COLO668 (cell line): ENCODE measurements at regions not wholly inside any gene's neighbourhood (a gene's known extent, or its start where the extent isn't known, plus 50 kb on each side); places are given as distances from the start of the nearest gene placed in this dataset.

Experiments
- DNase-seq: peaks from one replicate; lab custom pipeline; 2025; ENCODE audit not compliant: unreplicated experiment; lab: John Stamatoyannopoulos, UW

DNA sequence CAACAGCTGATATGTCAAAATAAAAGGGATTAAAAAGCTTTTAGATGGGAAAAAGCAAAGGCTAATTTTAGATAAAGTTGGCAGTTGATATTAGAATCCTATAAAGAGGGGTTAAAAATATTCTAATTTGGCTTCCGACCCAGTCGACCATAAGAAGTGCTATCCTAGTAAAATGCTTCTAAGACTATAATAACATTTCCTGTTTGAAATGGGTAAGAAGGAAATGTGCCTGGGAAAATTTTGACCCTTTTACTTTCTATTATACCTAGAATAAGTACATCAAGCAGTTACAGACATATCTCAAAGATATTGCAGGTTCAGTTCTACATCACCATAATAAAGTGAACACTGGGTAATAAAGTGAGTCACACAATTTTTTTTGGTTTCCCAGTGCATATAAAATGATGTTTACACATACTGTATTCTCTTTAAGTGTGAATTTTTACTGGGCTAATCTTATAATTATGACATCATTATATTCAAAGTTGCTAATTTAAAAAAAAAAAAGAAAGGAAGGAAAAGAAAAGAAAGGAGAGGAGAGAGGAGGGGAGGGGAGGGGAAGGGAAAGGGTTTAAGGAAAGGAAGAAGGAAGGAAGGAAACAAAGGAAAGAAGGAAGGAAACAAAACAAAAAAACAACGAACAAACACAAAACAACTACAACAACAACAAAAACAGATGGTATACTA is 308.2 kb upstream of the NR5A2 start:
- no peak for DNase-seq

DNA sequence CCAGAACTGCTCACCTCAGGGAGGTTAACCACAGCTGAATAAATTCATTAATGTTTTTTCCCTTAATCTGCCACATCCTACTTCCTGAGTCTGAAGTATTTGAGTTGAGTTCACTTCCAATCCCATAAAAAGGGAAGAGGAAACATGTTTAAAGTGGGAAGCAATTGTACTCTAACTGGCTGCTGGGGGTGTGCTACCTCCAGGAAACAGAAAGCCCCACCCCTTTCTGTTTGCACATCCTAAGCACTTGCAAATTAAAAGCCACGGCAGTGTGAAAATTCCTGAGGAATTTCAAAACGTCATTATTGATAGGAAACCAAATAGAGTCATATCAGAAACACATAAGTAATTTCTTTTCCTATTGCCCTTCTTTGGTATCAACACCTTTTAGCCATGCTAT is 307.0 kb upstream of the NR5A2 start:
- DNase-seq: no peak

DNA sequence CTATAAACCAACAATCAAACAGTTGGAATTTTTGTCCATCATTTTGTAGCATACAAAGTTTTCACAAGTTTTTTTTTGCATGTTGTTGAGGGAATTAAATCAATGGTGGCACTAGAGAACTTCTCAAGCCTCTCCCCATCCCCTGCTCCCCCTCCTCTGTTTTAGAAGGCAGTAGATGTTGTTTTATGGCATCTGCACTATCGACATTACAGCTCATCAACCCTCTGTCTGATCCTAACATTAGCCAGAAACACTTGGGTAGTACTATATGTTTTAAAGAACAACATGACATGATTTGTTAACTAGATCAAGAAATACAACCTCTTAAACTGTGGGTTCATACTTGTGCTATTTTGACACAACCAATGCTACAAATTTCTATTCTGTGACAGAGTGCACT is 306.5 kb upstream of the NR5A2 start:
- no peak for DNase-seq

DNA sequence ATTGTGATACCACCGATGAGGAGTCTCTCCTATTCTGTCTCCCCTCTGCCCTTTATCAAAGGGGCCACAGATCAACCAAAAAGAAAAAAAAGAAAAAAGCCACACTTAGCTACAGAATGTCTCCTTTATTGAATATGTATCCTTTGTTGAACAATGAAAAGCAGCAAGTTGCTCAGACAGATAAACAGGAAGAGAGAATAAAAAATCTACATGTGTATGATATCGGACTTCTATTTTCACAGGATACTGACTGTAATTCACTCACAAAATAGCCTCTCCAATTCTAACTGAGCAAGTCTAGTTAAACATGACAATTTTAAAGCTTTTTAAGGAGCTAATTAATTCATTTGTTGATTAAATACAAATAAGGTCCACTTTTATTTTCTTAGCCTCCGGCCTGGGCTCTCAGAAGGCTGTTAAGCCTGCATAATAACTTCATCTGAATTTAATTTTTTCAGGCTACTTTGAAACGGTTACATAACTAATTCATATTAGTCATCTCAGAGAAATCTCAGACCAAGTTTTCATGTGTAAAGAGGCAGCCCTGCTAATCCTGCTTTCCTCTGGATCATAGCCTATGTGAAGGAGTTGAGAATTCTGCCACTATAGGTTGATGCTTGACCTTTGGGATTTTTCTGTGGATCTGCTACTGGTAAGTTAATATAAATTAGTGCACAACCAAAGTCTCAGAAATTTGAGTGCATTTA is 304.1 kb upstream of the NR5A2 start:
- no peak for DNase-seq

DNA sequence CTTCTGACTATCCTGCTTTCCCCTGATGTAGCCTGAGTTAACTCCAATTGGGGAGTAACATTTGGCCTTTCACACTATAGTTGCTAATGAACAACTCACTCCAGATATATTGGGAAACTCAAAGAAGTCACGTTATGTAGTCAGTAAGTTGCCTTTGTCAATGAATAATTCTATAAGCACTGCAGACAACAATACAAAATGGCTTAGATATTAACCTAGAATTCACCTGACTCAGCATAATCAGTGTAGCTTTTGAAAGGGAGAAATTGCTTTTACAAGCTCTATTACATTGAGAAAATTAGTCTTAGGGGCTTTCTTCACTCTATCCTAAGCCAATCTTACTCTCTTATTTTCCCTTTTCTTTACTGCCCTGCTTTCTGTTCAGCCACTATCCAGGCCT is 303.5 kb upstream of the NR5A2 start:
- no peak for DNase-seq

DNA sequence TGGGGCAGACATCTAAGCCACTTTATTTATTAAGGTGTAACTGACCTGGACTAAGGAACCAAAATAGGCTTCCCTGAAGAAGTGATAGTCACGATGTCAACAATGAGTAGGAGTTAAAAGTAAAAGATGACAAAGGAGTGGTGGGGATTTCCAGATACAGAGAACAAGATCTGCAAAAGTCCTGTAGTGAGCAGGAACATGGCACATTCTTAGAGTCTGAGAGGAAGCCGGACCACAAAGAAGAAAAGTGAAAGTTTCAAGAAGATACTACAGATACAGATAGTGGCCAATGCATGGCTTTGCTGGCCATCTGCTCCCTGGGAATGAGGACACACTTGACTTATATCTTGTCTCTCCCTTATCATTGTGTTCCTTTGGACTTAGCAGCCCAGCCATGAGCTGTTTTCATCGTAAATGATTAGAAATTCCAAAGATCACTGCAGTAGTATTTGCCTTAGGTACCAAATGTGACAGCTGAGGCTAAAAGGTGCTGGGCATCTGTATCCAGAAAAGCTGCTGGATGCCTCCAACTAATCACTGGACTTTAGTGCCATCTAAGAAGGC is 302.4 kb upstream of the NR5A2 start:
- DNase-seq: no peak

DNA sequence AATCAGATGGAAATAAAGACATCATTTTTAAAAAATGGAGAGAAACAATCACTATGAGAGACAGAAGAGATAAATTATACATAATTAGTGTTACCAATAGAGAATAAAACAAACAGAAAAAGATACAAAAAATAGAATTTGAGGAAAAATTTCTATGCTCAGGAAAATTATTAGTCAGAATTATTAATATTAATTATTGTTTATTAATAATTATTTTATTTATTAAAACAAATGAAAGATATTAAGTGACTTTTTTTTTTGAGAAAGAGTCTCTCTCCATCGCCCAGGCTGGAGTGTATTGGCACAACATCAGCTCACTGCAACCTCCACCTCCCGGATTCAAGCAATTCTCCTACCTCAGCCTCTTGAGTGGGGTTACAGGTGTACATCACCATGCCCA is 299.8 kb upstream of the NR5A2 start:
- no peak for DNase-seq

DNA sequence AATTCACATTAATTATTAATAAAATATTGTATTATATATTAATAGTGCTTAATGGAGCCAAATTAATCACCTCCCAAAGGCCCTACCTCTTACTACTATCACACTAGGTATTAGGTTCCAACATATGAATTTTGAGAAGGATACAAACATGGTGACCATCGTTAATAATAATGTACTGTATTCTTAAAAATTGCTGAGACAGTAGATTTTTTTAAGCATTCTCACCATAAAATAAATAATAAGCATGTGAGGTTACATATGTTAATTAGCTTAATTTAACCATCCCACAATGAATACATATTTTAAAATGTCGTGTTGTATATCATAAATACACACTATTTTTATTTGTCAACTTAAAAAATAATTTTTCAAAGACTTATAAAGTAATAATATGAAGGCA is 299.2 kb upstream of the NR5A2 start:
- no peak for DNase-seq

DNA sequence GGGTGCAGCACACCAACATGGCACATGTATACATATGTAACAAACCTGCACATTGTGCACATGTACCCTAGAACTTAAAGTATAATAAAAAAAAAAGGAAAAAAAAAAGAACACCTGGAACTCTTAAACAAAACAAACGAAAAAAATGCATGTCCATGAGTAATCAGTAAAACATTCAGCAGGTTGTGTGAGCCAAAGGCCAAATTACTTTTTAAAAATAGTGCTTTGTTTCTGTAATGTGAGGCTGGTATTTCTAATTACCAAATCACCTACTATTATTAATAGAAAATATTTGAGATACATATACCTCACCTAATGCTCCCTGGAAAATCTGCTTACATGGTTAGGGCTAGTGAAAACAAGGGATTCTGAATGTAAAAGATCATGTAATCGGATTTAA is 294.4 kb upstream of the NR5A2 start:
- no peak for DNase-seq

DNA sequence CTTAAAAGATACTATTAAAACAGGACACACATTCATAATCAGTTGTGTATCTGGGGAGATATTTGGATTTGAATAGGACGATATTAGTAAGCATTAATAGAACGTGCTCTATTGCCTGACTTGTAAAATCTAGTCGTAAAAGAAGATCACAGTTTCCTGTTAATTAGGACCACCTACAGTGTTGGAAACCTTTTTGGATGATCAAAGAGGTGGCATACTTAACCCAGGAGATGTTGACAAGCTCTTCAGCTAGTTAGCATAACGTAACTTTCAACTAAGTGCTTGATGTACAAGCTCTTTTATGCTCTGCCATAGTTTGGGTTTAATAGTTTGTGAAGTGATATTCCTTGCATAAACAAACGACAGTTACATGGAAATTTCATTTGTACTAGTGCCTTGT is 293.3 kb upstream of the NR5A2 start:
- DNase-seq: no peak

DNA sequence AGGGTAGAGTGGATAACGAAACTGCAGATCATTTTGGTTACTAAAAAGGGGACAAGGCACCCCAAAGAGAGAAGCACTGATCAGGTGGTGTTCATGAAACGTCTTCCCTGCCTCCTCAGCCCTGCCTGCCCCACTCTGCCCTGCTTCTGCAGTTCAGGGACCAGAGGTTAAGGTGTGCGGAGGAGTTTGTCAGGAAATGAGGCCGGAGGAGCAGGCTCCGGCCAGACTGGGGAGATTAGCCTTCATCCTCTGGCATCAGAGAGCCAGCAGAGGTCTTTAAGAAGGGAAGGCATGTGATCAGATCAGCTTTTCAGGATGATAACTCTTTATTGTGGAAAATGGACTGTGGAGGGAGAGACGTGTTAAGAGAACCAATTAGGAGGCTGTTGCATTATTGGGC is 291.9 kb upstream of the NR5A2 start:
- no peak for DNase-seq

DNA sequence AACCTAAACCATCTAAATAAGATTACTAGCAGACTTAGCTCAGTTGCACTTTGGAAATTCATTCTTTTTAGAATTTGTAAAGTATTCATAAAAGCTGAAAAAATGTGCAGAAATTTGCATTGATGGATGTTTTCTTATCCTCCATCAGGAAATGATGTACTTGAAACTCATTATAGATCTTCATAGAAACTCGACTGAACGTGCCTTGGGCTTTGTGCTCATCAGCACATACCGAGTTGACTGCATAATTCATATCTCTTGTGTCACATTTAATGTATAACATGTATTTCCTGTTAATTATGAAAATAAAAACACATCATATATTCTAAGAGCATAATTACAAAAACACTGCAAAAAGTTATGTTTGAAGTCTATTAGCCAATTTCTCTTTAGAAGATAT is 290.9 kb upstream of the NR5A2 start:
- no peak for DNase-seq

DNA sequence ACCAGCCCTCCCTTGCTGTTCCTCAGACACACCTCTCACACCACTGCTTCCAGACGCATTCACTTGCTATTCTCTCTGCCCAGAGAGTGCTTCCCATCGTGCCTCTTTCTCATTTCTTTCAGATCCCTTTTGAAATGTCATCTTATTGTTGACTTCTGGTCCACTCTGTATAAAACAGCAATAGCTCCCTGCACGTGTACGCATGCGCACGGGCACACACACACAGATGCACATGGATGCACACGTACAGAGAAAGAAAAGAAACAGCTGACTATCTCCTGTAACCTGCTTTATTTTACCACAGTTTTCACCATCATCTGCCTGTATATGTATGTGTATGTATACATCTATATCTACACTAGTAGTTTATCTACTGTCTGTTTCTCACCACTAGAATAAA is 285.9 kb upstream of the NR5A2 start:
- DNase-seq: no peak

DNA sequence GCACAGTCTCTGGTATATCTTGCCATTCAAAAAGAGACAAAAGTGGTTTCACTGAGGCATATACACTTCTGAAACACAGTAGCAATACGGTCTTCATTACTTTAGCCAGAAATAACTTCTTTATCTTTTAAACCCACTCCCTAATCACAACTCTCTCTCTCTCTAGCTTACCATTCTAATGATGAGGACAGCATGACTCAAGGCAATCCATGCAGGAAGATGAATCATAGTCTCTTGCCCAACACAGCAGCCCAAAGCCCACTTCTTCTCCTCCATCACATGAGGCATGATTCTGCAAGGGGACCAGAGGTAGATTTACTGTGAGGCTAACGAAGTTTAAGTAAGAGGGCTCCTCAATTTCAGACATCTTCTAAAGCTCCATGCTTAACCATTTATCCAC is 285.0 kb upstream of the NR5A2 start:
- no peak for DNase-seq

DNA sequence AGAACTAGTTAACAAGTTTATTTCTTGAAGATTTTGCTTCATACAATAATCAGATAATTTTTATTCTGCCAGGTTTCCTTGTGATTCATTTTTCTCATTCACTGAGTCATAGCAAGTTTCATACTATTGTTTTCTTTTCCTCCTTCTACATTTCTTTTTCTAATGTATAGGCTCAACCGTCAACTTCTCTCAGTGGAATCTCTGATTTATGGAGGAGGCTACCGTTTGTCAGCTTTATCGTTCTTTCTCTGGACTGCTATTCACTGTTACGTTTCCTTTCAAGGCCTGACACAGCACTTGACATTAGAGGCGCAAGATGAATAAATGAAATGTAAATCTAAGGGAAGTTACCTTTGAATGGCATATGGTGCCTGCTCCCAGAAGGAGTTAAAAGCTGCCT is 284.3 kb upstream of the NR5A2 start:
- no peak for DNase-seq

DNA sequence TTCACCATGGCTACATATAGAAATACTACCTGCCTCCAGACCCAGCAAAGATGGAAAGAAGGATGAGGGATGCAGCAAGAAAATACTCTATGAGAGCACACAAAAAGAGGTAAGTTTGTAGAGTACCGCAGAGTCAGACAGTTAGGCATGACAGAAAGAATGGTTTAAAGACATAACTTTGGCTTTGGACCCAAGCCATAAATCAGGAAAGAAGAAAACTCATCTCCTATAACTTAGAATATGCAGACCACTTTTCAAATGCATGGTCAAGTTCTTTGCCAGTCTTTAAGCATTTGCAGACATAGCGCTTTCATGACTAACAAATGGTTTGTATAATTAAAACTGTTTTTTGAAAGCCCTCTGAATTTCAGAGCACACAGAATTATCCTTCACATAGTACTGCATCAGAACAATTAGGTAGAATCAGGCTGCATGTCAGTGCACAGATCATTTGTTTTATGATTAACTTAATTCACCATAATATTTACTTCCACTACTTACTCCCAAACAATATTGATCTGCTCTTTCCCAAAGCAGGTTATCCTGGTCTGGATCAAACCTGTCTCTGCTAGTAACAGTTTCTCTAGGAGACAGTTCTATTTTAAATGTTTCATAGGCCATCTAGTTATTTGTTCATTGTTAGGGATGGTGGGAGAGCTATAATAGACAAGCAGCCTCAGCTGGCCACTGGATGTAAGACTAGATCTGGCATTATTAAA is 280.7 kb upstream of the NR5A2 start:
- no peak for DNase-seq

DNA sequence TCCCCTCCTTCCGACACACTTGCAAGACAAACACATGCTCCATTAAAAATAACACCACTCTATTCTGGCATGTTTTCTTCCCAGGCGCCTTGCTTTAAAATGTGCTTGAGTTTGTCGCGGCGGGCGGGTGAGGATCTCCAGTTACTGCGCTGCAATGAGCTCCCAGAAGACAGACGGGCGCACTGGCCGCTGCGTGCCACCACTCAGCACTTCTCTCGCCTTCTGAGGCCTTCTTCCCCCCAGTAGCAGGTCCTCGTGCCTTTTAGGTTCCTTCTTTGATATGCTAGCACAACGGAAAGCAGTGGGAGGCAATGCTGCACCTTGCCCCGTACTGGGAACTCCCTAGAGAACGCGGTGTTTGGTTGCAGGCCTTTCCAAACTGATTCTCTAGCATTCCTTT is 279.5 kb upstream of the NR5A2 start:
- DNase-seq: no peak

DNA sequence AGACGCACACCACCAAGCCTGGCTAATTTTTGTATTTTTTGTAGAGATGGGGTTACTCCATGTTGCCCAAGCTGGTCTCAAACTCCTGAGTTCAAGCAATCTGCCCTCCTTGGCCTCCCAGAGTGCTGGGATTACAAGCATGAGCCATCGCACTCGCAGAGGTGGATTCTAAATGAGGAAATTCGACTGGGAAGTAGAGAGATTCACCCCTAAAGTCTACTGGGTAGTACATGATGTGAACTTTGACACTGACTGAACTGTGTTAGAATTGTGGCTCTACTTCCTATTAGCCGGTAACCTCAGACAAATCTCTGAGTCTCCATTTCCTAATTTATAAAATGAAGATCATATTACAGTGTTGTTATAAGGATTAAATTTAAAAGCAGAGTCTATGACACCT is 276.0 kb upstream of the NR5A2 start:
- DNase-seq: no peak

DNA sequence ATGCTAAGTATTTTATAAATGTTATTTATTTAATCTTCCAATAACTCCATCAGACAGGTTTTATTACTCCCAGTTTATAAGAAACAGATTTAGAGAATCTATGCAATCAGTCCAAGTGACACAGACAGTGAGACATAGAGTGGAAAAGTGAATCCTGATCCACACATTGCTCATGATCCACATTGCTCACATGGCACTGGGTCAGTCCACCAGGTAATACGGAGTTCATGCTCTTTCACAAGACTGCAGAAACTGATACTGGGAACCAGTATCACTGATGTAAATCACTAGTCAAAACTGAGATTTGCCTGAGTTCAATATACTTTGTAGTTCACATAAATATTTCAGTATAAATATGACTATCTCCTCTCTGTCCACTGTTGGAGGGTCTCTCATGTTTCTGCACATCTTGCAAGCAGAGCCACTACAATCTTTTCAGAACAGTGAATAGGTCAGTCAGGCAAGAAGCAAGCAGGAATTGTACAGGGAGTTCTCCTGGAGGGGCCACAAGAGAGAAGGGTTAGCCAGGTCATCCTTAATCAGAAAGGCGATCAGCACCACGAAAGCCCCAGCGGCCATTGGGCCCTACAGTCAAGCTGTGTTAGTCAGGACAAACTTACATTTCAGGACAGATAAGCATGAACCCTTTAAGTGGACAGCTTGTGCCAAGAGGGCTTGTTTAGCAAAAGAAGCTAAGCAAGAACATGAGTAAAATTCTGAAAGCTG is 275.4 kb upstream of the NR5A2 start:
- no peak for DNase-seq

DNA sequence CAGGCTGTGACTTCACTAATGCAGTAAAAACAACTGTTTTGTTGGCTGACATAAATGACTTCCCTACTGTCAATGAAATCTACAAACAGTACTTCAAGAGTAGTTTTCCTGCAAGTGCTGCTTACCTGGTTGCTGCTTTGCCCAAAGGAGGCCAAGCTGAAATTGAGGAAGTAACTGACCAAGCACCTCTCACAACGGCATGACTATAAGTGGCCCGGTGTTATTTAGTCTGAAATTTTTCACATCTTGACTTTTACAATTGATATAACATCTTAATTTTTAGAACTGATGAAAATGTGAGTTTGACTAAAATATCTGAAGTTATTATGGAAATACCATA is 274.9 kb upstream of the NR5A2 start:
- DNase-seq: no peak

DNA sequence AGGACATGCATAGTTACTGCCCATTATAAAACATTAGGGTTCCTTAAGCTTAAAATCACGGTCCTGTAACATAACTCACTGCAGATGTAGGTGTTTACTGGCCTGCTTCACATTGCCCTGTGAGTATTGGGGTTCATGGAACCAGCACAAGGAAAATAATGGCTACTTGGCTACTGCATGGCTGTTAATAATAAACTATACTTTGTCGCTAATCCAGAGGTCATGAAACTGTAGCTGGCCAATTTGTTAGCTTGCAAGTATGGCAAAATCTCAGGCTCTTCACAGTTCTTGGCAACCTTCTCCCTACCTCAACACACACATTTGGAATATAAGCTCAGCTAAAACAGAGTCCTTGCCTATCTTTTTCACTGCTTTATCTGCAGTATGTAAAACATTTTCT is 274.0 kb upstream of the NR5A2 start:
- DNase-seq: no peak

DNA sequence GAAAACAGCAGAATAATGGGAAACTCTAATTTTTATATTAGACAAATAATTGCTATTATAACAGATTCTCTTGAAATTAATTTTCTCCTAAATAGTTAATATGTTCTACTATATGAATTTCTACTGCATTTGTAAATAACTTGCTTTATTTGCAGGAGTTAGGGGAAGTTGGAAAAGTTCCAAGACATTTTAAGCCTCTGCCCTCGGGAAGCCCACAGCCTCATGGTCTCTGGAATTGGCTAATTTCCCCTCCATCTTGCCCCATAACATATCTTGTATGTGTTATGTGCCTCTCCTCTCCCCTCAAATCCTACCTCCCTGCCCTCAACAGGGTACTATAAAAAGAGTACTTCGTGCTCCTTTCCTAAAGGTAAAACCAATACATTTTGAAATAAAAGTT is 271.4 kb upstream of the NR5A2 start:
- no peak for DNase-seq
